ENCODE measurements at regions not wholly inside any gene's neighbourhood (a gene's known extent, or its start where the extent isn't known, plus 50 kb on each side); places are given as distances from the start of the nearest gene placed in this dataset.
"Not testable (repeated sequence)": the region's sequence is repeated elsewhere in the genome, so short reads cannot be mapped to it uniquely, and the experiment has no call there.

GRCh38 chr4:64738240-64738639 is 329.0 kb upstream of the TECRL start:
- H3K4me3 ChIP-seq (replicated peaks in 1 of 2; ENCODE audit: low read depth in 1 of 2, low read length in 2 of 2): no peak overlapping the region
- CTCF ChIA-PET: no interaction called here
- TF ChIP-seq EZH2phosphoT487 (IDR thresholded peaks at IDR 0.05; ENCODE audit: borderline replicate concordance) (no peak), ZNF274 (IDR thresholded peaks at IDR 0.05; ENCODE audit: low read depth, low read length) (no peak), CBX3 (IDR thresholded peaks at IDR 0.05; ENCODE audit: low read depth) (no peak)
- TF ChIP-seq, protein P1, sequence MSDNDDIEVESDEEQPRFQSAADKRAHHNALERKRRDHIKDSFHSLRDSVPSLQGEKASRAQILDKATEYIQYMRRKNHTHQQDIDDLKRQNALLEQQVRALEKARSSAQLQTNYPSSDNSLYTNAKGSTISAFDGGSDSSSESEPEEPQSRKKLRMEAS (IDR thresholded peaks at IDR 0.05): no peak
- DNase-seq (ENCODE audit: low read depth, low spot score) (no peak), ATAC-seq (no peak)
- intact Hi-C loops (cut with micrococcal nuclease): no loop called here
- H3K9me3 ChIP-seq (ENCODE audit: control insufficient read depth in 1 of 2, insufficient read depth in 1 of 2, low read depth in 1 of 2, low read length in 2 of 2): peaks cover 0 to 4% of the 10 kb centered on the region in 2 experiments; a peak in 3 of 4 replicates
- POLR2A ChIA-PET: no interaction called here
- H3K9ac ChIP-seq (ENCODE audit: low read length): no peak overlapping the region
- RAD21 ChIA-PET (ENCODE audit: low non-redundant PET in 1 of 2, low total read pairs in 2 of 2, uncharacterized antibody in 2 of 2, unreplicated experiment in 2 of 2): no interaction called here
- no peaks in the 10 kb centered on the region for H3K9me2 ChIP-seq (ENCODE audit: insufficient read depth)
- no TSS peak for BruUV-seq (replicated peaks)
- no peak overlapping the region for H2AFZ ChIP-seq (ENCODE audit: low read depth, low read length, poor library complexity, severe bottlenecking)
- H3K36me3 ChIP-seq (ENCODE audit: control insufficient read depth in 1 of 2, insufficient read depth in 2 of 2, low read length in 2 of 2): no peaks in the 10 kb centered on the region
- H3K27ac ChIP-seq (ENCODE audit: low read depth, low read length): no peak overlapping the region
- H3K27me3 ChIP-seq (ENCODE audit: insufficient read depth, low read length): no peaks in the 10 kb centered on the region
- no peaks in the 10 kb centered on the region for H3K79me2 ChIP-seq (ENCODE audit: insufficient read depth, low read length)
- no peak overlapping the region for H3K4me2 ChIP-seq (ENCODE audit: low read length)
- no peaks in the 10 kb centered on the region for H3K4me1 ChIP-seq (ENCODE audit: control insufficient read depth in 1 of 2, insufficient read depth in 2 of 2, low read length in 2 of 2)
- no peaks in the 10 kb centered on the region for H4K20me1 ChIP-seq (ENCODE audit: insufficient read depth)

- H3K4me1 ChIP-seq (ENCODE audit: control insufficient read depth in 1 of 2, insufficient read depth in 2 of 2, low read length in 2 of 2); H3K4me3 ChIP-seq (replicated peaks in 1 of 2; ENCODE audit: low read depth in 1 of 2, low read length in 2 of 2); ATAC-seq; H3K9me2 ChIP-seq (ENCODE audit: insufficient read depth); CTCF ChIA-PET; POLR2A ChIA-PET; intact Hi-C loops (cut with micrococcal nuclease); H3K9me3 ChIP-seq (ENCODE audit: control insufficient read depth in 1 of 2, insufficient read depth in 1 of 2, low read depth in 1 of 2, low read length in 2 of 2); H3K36me3 ChIP-seq (ENCODE audit: control insufficient read depth in 1 of 2, insufficient read depth in 2 of 2, low read length in 2 of 2); H4K20me1 ChIP-seq (ENCODE audit: insufficient read depth); BruUV-seq (replicated peaks); H3K9ac ChIP-seq (ENCODE audit: low read length); H3K4me2 ChIP-seq (ENCODE audit: low read length); RAD21 ChIA-PET (ENCODE audit: low non-redundant PET in 1 of 2, low total read pairs in 2 of 2, uncharacterized antibody in 2 of 2, unreplicated experiment in 2 of 2); H3K27me3 ChIP-seq (ENCODE audit: insufficient read depth, low read length); H2AFZ ChIP-seq (ENCODE audit: low read depth, low read length, poor library complexity, severe bottlenecking); DNase-seq (ENCODE audit: low read depth, low spot score); H3K79me2 ChIP-seq (ENCODE audit: insufficient read depth, low read length); H3K27ac ChIP-seq (ENCODE audit: low read depth, low read length): not testable (repeated sequence)
Observed at GRCh38 chr4:64737854-64738138, 328.5 kb upstream of the TECRL start.

Measured in HCT116 (cell line).